Activated CD4-positive, alpha-beta memory T cell treated with anti-CD3 and anti-CD28 coated beads, Interleukin-2, amount 10 ng/mL, durations not matched to agents 7 days and 5 days (primary cell): ENCODE measurements at regions not wholly inside any gene's neighbourhood (a gene's known extent, or its start where the extent isn't known, plus 50 kb on each side); places are given as distances from the start of the nearest gene placed in this dataset.
"Not testable (repeated sequence)": the region's sequence is repeated elsewhere in the genome, so short reads cannot be mapped to it uniquely, and the experiment has no call there.

Source experiments
- CTCF ChIA-PET: fragments of 350-600 bp; sonication (Branson Sonifier 250); formaldehyde crosslinking; loops from one replicate; lab custom pipeline; 2021; ENCODE audit warnings: antibody characterized with exemption, inconsistent platforms; lab: Charles Lee
- POLR2A ChIA-PET: fragments of 350-600 bp; sonication (Branson Sonifier 250); formaldehyde crosslinking; loops from one replicate; lab custom pipeline; 2021; ENCODE audit warnings: antibody characterized with exemption; lab: Charles Lee
- DNase-seq: peaks from one replicate; pipeline ENCODE4 v3.0.0-alpha.2; 2020
- H3K27ac Mint-ChIP-seq: one replicate; pipeline ENCODE4 v1.8.0; 2021; ENCODE audit warnings: mild to moderate bottlenecking, mixed read lengths
- H3K27me3 Mint-ChIP-seq: one replicate; pipeline ENCODE4 v1.8.0; 2021; ENCODE audit warnings: mixed read lengths
- H3K36me3 Mint-ChIP-seq: one replicate; pipeline ENCODE4 v1.8.0; 2021; ENCODE audit warnings: low read depth, mixed read lengths
- H3K4me1 Mint-ChIP-seq: one replicate; pipeline ENCODE4 v1.8.0; 2021; ENCODE audit warnings: mixed read lengths
- H3K4me3 Mint-ChIP-seq: one replicate; pipeline ENCODE4 v1.8.0; 2021; ENCODE audit warnings: mild to moderate bottlenecking, mixed read lengths
- H3K9me3 Mint-ChIP-seq: one replicate; pipeline ENCODE4 v1.8.0; 2021; ENCODE audit warnings: mixed read lengths

- H3K27ac Mint-ChIP-seq: no peak overlapping the region
- H3K4me3 Mint-ChIP-seq: no peak overlapping the region
- no peaks in the 10 kb centered on the region for H3K36me3 Mint-ChIP-seq
- ChIA-PET POLR2A (no interaction called here), CTCF (no interaction called here)
- H3K9me3 Mint-ChIP-seq: no peaks in the 10 kb centered on the region
- no peaks in the 10 kb centered on the region for H3K4me1 Mint-ChIP-seq
- no peak for DNase-seq
- H3K27me3 Mint-ChIP-seq: no peaks in the 10 kb centered on the region
Observed at GRCh38 chr3:161682715-161683114, 186.1 kb downstream of the OTOL1 start.

GRCh38 chr3:161689584-161690298, 193.1 kb downstream of the OTOL1 start:
- POLR2A ChIA-PET: no interaction called here
- no peaks in the 10 kb centered on the region for H3K4me1 Mint-ChIP-seq
- no peaks in the 10 kb centered on the region for H3K27me3 Mint-ChIP-seq
- DNase-seq: no peak
- no peak overlapping the region for H3K4me3 Mint-ChIP-seq
- H3K27ac Mint-ChIP-seq: no peak overlapping the region
- no peaks in the 10 kb centered on the region for H3K36me3 Mint-ChIP-seq
- H3K9me3 Mint-ChIP-seq: no peaks in the 10 kb centered on the region
- CTCF ChIA-PET: no interaction called here

GRCh38 chr3:161690299-161690620, 193.7 kb downstream of the OTOL1 start:
- H3K36me3 Mint-ChIP-seq: no peaks in the 10 kb centered on the region
- no peaks in the 10 kb centered on the region for H3K9me3 Mint-ChIP-seq
- POLR2A ChIA-PET: no interaction called here
- no peaks in the 10 kb centered on the region for H3K4me1 Mint-ChIP-seq
- DNase-seq: no peak
- no peak overlapping the region for H3K4me3 Mint-ChIP-seq
- CTCF ChIA-PET: no interaction called here
- no peak overlapping the region for H3K27ac Mint-ChIP-seq
- H3K27me3 Mint-ChIP-seq: no peaks in the 10 kb centered on the region

GRCh38 chr3:161691677-161692076, 195.1 kb downstream of the OTOL1 start:
- Mint-ChIP-seq H3K4me3 (no peak overlapping the region), H3K27me3 (no peaks in the 10 kb centered on the region), H3K27ac (no peak overlapping the region), H3K4me1 (no peaks in the 10 kb centered on the region), H3K9me3 (no peaks in the 10 kb centered on the region), H3K36me3 (no peaks in the 10 kb centered on the region)
- DNase-seq: no peak
- ChIA-PET POLR2A (no interaction called here), CTCF (no interaction called here)

GRCh38 chr3:161694682-161695564, 198.3 kb downstream of the OTOL1 start:
- no peaks in the 10 kb centered on the region for H3K4me1 Mint-ChIP-seq
- CTCF ChIA-PET: no interaction called here
- POLR2A ChIA-PET: no interaction called here
- no peaks in the 10 kb centered on the region for H3K9me3 Mint-ChIP-seq
- no peaks in the 10 kb centered on the region for H3K36me3 Mint-ChIP-seq
- no peak for DNase-seq
- no peaks in the 10 kb centered on the region for H3K27me3 Mint-ChIP-seq
- no peak overlapping the region for H3K27ac Mint-ChIP-seq
- no peak overlapping the region for H3K4me3 Mint-ChIP-seq

GRCh38 chr3:161695811-161696210, 199.2 kb downstream of the OTOL1 start:
- Mint-ChIP-seq H3K9me3 (no peaks in the 10 kb centered on the region), H3K27me3 (no peaks in the 10 kb centered on the region), H3K4me1 (no peaks in the 10 kb centered on the region), H3K36me3 (no peaks in the 10 kb centered on the region), H3K27ac (no peak overlapping the region), H3K4me3 (no peak overlapping the region)
- CTCF ChIA-PET: no interaction called here
- POLR2A ChIA-PET: no interaction called here
- DNase-seq: no peak

GRCh38 chr3:161700998-161701397, 204.4 kb downstream of the OTOL1 start:
- H3K27me3 Mint-ChIP-seq: no peaks in the 10 kb centered on the region
- no peak for DNase-seq
- H3K27ac Mint-ChIP-seq: no peak overlapping the region
- POLR2A ChIA-PET: no interaction called here
- CTCF ChIA-PET: no interaction called here
- H3K9me3 Mint-ChIP-seq: no peaks in the 10 kb centered on the region
- H3K4me1 Mint-ChIP-seq: no peaks in the 10 kb centered on the region
- no peaks in the 10 kb centered on the region for H3K36me3 Mint-ChIP-seq
- H3K4me3 Mint-ChIP-seq: no peak overlapping the region

- H3K27ac Mint-ChIP-seq, DNase-seq, H3K27me3 Mint-ChIP-seq, H3K4me1 Mint-ChIP-seq, POLR2A ChIA-PET, H3K9me3 Mint-ChIP-seq, CTCF ChIA-PET, H3K4me3 Mint-ChIP-seq, H3K36me3 Mint-ChIP-seq: not testable (repeated sequence)
Observed at GRCh38 chr3:161707253-161707652, 210.6 kb downstream of the OTOL1 start.

- H3K4me3 Mint-ChIP-seq: no peak overlapping the region
- H3K27ac Mint-ChIP-seq: no peak overlapping the region
- no peaks in the 10 kb centered on the region for H3K36me3 Mint-ChIP-seq
- no peaks in the 10 kb centered on the region for H3K27me3 Mint-ChIP-seq
- no peak for DNase-seq
- H3K4me1 Mint-ChIP-seq: no peaks in the 10 kb centered on the region
- CTCF ChIA-PET: no interaction called here
- POLR2A ChIA-PET: no interaction called here
- H3K9me3 Mint-ChIP-seq: peaks cover 3% of the 10 kb centered on the region
Observed at GRCh38 chr3:161713731-161714130, 217.1 kb downstream of the OTOL1 start.

GRCh38 chr3:161731968-161732367, 235.4 kb downstream of the OTOL1 start:
- Mint-ChIP-seq H3K9me3 (no peaks in the 10 kb centered on the region), H3K4me1 (no peaks in the 10 kb centered on the region), H3K36me3 (no peaks in the 10 kb centered on the region), H3K27ac (no peak overlapping the region), H3K4me3 (no peak overlapping the region), H3K27me3 (no peaks in the 10 kb centered on the region)
- ChIA-PET POLR2A (no interaction called here), CTCF (no interaction called here)
- no peak for DNase-seq

GRCh38 chr3:161737171-161737570, 240.6 kb downstream of the OTOL1 start:
- CTCF ChIA-PET: no interaction called here

GRCh38 chr3:161740421-161740820, 243.8 kb downstream of the OTOL1 start:
- Mint-ChIP-seq H3K36me3 (no peaks in the 10 kb centered on the region), H3K4me3 (no peak overlapping the region), H3K9me3 (no peaks in the 10 kb centered on the region), H3K4me1 (no peaks in the 10 kb centered on the region), H3K27me3 (no peaks in the 10 kb centered on the region), H3K27ac (no peak overlapping the region)
- CTCF ChIA-PET: no interaction called here
- POLR2A ChIA-PET: no interaction called here
- DNase-seq: no peak

More at GRCh38 chr3:161737171-161737570, 240.6 kb downstream of the OTOL1 start:
- Mint-ChIP-seq H3K9me3 (no peaks in the 10 kb centered on the region), H3K36me3 (no peaks in the 10 kb centered on the region), H3K27ac (no peak overlapping the region), H3K27me3 (no peaks in the 10 kb centered on the region), H3K4me1 (no peaks in the 10 kb centered on the region), H3K4me3 (no peak overlapping the region)
- no peak for DNase-seq
- POLR2A ChIA-PET: no interaction called here

GRCh38 chr3:161744366-161744765, 247.8 kb downstream of the OTOL1 start:
- CTCF ChIA-PET: no interaction called here
- H3K4me1 Mint-ChIP-seq: no peaks in the 10 kb centered on the region
- H3K9me3 Mint-ChIP-seq: no peaks in the 10 kb centered on the region
- no peak overlapping the region for H3K27ac Mint-ChIP-seq
- no peaks in the 10 kb centered on the region for H3K27me3 Mint-ChIP-seq
- no peak overlapping the region for H3K4me3 Mint-ChIP-seq
- POLR2A ChIA-PET: no interaction called here
- no peaks in the 10 kb centered on the region for H3K36me3 Mint-ChIP-seq
- DNase-seq: no peak

GRCh38 chr3:161745741-161746140, 249.1 kb downstream of the OTOL1 start:
- ChIA-PET POLR2A (no interaction called here), CTCF (no interaction called here)
- Mint-ChIP-seq H3K4me1 (no peaks in the 10 kb centered on the region), H3K4me3 (no peak overlapping the region), H3K27me3 (no peaks in the 10 kb centered on the region), H3K27ac (no peak overlapping the region), H3K9me3 (no peaks in the 10 kb centered on the region), H3K36me3 (no peaks in the 10 kb centered on the region)
- DNase-seq: no peak
